ENCODE measurements at regions not wholly inside any gene's neighbourhood (a gene's known extent, or its start where the extent isn't known, plus 50 kb on each side); places are given as distances from the start of the nearest gene placed in this dataset.

DNA sequence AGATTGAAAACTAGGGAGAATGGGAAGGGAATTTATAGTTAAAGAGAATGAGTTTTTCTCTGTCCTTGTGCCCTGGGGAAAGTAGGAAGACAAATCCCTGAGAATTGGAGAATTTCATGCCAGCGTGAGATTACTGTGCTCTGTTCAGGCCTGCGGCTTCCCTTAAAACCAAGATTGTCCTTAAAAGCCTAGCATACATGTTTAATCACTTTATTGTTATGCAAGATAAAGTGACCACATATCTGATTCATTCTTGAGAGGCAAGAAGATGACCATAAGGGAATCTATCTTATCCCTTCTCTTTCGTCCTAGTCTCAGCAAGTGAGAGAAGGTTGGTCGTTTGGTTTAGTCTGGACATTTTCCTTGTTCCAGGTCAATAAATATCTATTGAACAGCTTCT, 75.9 kb downstream of the ADCYAP1 start:
- no peak for DNase-seq (ENCODE audit: low read depth)
- H3K4me3 ChIP-seq (ENCODE audit: low read depth, low read length), result no peak overlapping the region
- TF ChIP-seq, protein P1, sequence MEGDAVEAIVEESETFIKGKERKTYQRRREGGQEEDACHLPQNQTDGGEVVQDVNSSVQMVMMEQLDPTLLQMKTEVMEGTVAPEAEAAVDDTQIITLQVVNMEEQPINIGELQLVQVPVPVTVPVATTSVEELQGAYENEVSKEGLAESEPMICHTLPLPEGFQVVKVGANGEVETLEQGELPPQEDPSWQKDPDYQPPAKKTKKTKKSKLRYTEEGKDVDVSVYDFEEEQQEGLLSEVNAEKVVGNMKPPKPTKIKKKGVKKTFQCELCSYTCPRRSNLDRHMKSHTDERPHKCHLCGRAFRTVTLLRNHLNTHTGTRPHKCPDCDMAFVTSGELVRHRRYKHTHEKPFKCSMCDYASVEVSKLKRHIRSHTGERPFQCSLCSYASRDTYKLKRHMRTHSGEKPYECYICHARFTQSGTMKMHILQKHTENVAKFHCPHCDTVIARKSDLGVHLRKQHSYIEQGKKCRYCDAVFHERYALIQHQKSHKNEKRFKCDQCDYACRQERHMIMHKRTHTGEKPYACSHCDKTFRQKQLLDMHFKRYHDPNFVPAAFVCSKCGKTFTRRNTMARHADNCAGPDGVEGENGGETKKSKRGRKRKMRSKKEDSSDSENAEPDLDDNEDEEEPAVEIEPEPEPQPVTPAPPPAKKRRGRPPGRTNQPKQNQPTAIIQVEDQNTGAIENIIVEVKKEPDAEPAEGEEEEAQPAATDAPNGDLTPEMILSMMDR (IDR thresholded peaks at IDR 0.05; ENCODE audit: control insufficient read depth, extremely low read depth, insufficient read depth), result no peak

DNA sequence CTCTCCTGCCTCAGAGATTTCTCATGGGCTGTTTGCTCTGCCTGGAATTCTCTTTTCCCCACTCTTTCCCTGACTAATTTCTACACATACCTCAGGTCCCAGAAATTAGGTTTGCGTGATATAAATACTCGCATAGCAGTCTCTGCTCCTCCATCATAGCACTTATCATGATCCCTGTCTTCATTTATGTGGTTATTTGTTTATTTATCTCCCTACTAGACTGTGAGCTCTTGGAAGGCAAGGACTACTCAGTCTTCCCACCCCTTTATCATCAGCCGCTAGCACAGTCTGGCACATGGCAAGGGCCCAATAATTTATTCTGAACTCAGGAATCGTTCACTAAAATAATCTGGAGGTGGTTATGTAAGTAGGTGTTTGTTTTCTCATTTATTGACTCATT, 79.3 kb downstream of the ADCYAP1 start:
- H3K4me3 ChIP-seq (ENCODE audit: low read depth, low read length), result no peak overlapping the region
- TF ChIP-seq, protein P1 (IDR thresholded peaks at IDR 0.05; ENCODE audit: control insufficient read depth, extremely low read depth, insufficient read depth), result no peak
- no peak for DNase-seq (ENCODE audit: low read depth)

DNA sequence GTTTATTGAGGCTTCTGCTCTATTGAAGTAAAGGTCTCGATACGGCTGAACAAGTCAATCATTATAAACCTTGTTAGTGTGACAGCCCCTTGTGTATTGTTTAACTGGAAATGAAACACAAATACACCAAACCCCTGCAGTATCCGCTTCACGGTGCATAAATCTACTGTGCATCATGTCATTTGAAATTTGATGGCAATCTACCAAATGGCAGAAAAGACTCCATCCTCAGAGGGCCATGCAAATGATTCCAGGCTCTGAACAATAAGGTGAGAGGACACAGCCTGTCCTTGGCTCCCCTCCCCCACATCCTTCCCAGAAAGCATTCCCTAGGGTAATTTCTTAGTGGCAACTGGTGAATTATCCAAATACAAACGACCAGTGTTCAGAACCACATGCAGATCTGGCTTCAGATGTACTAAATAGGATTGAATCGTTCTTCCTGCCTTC, 80.6 kb downstream of the ADCYAP1 start:
- DNase-seq (ENCODE audit: low read depth), result no peak
- H3K4me3 ChIP-seq (ENCODE audit: low read depth, low read length), result no peak overlapping the region
- TF ChIP-seq, protein P1 (IDR thresholded peaks at IDR 0.05; ENCODE audit: control insufficient read depth, extremely low read depth, insufficient read depth), result no peak

DNA sequence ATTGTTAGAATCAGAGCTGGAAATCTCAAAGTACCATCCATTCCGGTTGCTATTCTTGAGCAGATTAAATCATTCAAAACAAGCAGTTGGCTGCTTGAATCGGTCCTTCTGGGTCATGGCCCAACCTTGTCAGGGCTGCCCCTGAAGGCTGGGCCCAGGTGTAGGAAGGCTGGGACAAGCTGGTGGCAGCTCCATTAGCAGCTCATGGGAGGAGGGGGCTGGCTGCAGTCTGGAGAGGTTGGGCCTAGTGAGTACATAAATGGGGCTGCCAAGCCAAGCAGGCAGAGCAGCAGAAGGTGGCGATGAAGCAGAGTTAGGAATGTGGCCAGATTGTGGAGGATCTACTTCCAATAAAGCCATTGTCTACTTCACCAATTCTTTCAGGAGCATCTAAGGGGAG, 81.4 kb downstream of the ADCYAP1 start:
- TF ChIP-seq, protein P1 (IDR thresholded peaks at IDR 0.05; ENCODE audit: control insufficient read depth, extremely low read depth, insufficient read depth), result no peak
- no peak overlapping the region for H3K4me3 ChIP-seq (ENCODE audit: low read depth, low read length)
- DNase-seq (ENCODE audit: low read depth), result no peak

DNA sequence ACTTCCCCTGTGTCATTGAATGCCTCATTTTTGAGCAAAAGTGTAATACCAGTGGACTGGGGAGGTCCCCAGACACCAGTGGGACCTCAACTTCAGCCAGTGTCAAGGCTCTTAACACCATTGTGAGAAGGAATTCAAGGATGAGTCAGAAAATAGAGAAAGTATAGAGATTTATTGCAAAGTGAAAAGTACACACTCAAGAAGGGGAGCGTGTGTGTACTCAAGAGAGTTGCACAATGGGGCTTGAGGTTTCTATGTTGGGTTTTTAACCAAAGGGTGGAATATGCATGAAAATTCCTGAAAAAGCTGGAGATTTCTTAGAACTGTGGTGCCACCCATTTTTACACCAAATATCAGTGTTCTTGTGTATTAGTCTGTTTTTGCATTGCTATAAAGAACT, 81.9 kb downstream of the ADCYAP1 start:
- DNase-seq (ENCODE audit: low read depth), result no peak
- TF ChIP-seq, protein P1 (IDR thresholded peaks at IDR 0.05; ENCODE audit: control insufficient read depth, extremely low read depth, insufficient read depth), result no peak
- no peak overlapping the region for H3K4me3 ChIP-seq (ENCODE audit: low read depth, low read length)

DNA sequence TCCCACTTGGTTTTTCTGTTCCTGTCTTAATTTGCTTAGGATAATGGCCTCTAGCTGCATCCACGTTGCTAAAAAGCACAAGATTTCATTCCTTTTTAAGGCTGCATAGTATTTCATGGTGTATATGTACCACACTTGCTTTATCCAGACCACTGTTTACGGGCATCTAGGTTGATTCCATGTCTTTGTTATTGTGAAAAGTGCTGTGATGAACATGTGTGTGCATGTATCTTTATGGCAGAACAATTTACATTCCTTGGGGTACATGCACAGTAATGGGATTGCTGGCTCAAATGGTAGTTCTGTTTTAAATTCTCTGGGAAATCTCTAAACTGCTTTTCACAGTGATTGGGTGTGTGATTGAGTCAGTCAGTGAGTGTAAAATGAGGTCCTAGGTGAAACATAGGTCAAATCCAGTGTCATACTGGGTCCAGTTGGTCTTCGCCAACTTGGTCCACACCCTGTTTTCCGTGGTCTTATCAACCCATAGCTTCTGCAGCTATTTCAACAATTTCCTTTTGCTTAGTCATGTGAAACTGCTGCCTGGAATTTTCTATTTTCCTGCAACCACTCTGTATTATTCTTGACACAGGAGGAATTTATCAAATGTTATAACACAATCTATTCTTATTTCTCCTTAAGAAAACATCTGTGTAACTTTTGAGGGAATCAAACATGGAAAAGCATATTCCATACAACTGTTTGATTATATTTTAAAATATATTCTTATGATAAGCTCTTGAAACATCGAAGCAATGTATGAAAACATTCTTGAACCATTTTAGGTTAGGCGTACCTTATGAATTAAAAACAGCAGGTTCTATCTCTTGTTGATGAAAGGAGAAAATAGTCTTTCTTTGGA, 82.9 kb downstream of the ADCYAP1 start:
- DNase-seq (ENCODE audit: low read depth), result no peak
- H3K4me3 ChIP-seq (ENCODE audit: low read depth, low read length), result no peak overlapping the region
- TF ChIP-seq, protein P1 (IDR thresholded peaks at IDR 0.05; ENCODE audit: control insufficient read depth, extremely low read depth, insufficient read depth), result no peak

DNA sequence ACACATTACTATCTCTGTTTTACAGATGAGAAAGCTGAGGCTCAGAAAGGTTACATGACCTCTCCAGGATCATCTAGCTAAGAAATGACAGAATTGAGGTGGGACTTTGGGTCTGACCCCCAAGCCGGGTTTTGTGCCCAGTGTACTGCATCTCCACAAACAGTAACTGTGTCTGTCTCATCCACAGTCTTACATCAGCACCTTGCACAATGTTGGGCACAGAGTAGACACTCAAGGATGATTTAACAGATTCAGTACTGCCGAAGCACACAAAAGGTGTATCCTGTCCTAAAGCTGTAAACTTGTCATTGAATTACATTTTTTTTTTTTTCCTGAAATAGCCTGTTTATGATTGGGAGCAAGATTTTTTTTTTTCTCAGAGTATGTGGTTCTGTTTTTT, 84.8 kb downstream of the ADCYAP1 start:
- DNase-seq (ENCODE audit: low read depth), result no peak
- TF ChIP-seq, protein P1 (IDR thresholded peaks at IDR 0.05; ENCODE audit: control insufficient read depth, extremely low read depth, insufficient read depth), result no peak
- no peak overlapping the region for H3K4me3 ChIP-seq (ENCODE audit: low read depth, low read length)
